ENCODE measurements at regions not wholly inside any gene's neighbourhood (a gene's known extent, or its start where the extent isn't known, plus 50 kb on each side); places are given as distances from the start of the nearest gene placed in this dataset.

- TF ChIP-seq, protein P1, sequence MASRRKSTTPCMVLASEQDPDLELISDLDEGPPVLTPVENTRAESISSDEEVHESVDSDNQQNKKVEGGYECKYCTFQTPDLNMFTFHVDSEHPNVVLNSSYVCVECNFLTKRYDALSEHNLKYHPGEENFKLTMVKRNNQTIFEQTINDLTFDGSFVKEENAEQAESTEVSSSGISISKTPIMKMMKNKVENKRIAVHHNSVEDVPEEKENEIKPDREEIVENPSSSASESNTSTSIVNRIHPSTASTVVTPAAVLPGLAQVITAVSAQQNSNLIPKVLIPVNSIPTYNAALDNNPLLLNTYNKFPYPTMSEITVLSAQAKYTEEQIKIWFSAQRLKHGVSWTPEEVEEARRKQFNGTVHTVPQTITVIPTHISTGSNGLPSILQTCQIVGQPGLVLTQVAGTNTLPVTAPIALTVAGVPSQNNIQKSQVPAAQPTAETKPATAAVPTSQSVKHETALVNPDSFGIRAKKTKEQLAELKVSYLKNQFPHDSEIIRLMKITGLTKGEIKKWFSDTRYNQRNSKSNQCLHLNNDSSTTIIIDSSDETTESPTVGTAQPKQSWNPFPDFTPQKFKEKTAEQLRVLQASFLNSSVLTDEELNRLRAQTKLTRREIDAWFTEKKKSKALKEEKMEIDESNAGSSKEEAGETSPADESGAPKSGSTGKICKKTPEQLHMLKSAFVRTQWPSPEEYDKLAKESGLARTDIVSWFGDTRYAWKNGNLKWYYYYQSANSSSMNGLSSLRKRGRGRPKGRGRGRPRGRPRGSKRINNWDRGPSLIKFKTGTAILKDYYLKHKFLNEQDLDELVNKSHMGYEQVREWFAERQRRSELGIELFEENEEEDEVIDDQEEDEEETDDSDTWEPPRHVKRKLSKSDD (CRISPR knock-in tag; IDR thresholded peaks at IDR 0.05; ENCODE audit: low read depth), result no peak
- no peak for TF ChIP-seq ARID5B (CRISPR knock-in tag; IDR thresholded peaks at IDR 0.05)
- no peak for TF ChIP-seq TEAD3 (CRISPR knock-in tag; optimal IDR thresholded peaks at IDR 0.05; ENCODE audit: borderline replicate concordance)
- TF ChIP-seq DMAP1 (CRISPR knock-in tag; IDR thresholded peaks at IDR 0.05), result no peak
- no peak for TF ChIP-seq RNF2 (conservative IDR thresholded peaks at IDR 0.05; ENCODE audit: low read depth)
- TF ChIP-seq ZNF225 (CRISPR knock-in tag; IDR thresholded peaks at IDR 0.05), result no peak
- TF ChIP-seq NR2F1 (CRISPR knock-in tag; IDR thresholded peaks at IDR 0.05), result no peak
Measured at GRCh38 chr1:199007423-199007822, 368.6 kb downstream of the PTPRC start (continued).

- Histone ChIP-seq H3K79me2 (ENCODE audit: insufficient read depth, low read length) (no peaks in the 10 kb centered on the region), H3K9ac (ENCODE audit: insufficient read depth, low read depth, low read length) (no peak overlapping the region), H3K9me3 (ENCODE audit: low read length) (no peaks in the 10 kb centered on the region), H3K27ac (ENCODE audit: extremely low read length, insufficient read depth, low read length) (no peak overlapping the region), H3K27me3 (ENCODE audit: control insufficient read depth in 1 of 2, insufficient read depth in 2 of 2, low read length in 2 of 2) (no peaks in the 10 kb centered on the region), H4K20me1 (ENCODE audit: insufficient read depth, low read length) (no peaks in the 10 kb centered on the region), H3K36me3 (replicated peaks in 1 of 2; ENCODE audit: control insufficient read depth in 1 of 2, insufficient read depth in 2 of 2, low read length in 2 of 2) (no peaks in the 10 kb centered on the region), H2AFZ (ENCODE audit: low read length) (no peak overlapping the region), H3K4me2 (ENCODE audit: low read depth, low read length) (no peak overlapping the region), H3K4me1 (ENCODE audit: insufficient read depth, low read length) (no peaks in the 10 kb centered on the region), H3K4me3 (replicated peaks in 1 of 3; ENCODE audit: insufficient read depth in 1 of 3, low read depth in 2 of 3, low read length in 3 of 3) (no peak overlapping the region)
- DNase-seq (ENCODE audit: low spot score), result no peak
- FAIRE-seq, result no peak
- no peak for ATAC-seq
- in situ Hi-C loops (cut with HindIII; ENCODE audit: extremely low pct_ligation_motif_present, low pct_unique_long_range_greater_than_20kb) (no loop called here), intact Hi-C loops (cut with micrococcal nuclease; ENCODE audit: unreplicated experiment) (no loop called here)
- BruUV-seq (replicated peaks), result no TSS peak
- 2% methylated on average over 5 of the region's 5 CpGs for whole genome bisulfite sequencing (ENCODE audit: low lambda C conversion rate)
- ChIA-PET CTCF (ENCODE audit: low intra/inter-chr PET ratio, low total read pairs) (no interaction called here), POLR2A (no interaction called here)
- TF ChIP-seq, protein P2, sequence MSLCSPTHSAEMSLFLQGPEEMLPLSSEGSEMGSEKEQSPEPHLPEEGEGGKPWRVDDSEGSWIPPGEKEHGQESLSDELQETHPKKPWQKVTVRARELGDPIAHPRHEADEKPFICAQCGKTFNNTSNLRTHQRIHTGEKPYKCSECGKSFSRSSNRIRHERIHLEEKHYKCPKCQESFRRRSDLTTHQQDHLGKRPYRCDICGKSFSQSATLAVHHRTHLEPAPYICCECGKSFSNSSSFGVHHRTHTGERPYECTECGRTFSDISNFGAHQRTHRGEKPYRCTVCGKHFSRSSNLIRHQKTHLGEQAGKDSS (CRISPR knock-in tag; IDR thresholded peaks at IDR 0.05; ENCODE audit: borderline replicate concordance, low read depth), result no peak
- no peak for TF ChIP-seq IRF9 (CRISPR knock-in tag; IDR thresholded peaks at IDR 0.05; ENCODE audit: borderline replicate concordance)
- TF ChIP-seq ZNF761 (CRISPR knock-in tag; conservative IDR thresholded peaks at IDR 0.05), result no peak
- TF ChIP-seq GABPB1 (CRISPR knock-in tag; IDR thresholded peaks at IDR 0.05), result no peak
Measured at GRCh38 chr1:199009447-199009846, 370.6 kb downstream of the PTPRC start.
